Neuronal stem cell (in vitro differentiated cells): ENCODE measurements at regions not wholly inside any gene's neighbourhood (a gene's known extent, or its start where the extent isn't known, plus 50 kb on each side); places are given as distances from the start of the nearest gene placed in this dataset.
A peak's percentile ranks its signal among the peaks of the same experiment; 100 is the strongest.

Experiments used
- DNase-seq: peaks from one replicate; pipeline ENCODE4 v3.0.0-alpha.2; 2013; ENCODE audit warnings: low spot score
- H2AFZ ChIP-seq: one replicate; pipeline ENCODE4 v1.6.1; 2013; ENCODE audit warnings: mild to moderate bottlenecking, low read length, inconsistent platforms
- H2AK5ac ChIP-seq: 2 replicates; pipeline ENCODE4 v1.6.1; 2013; ENCODE audit warnings: low read depth, mild to moderate bottlenecking, inconsistent platforms, low read length, moderate library complexity, mixed read lengths
- H2BK120ac ChIP-seq: 2 replicates; pipeline ENCODE4 v1.6.1; 2013; ENCODE audit warnings: low read depth, mild to moderate bottlenecking, inconsistent platforms, low read length, moderate library complexity, mixed read lengths
- H2BK12ac ChIP-seq: one replicate; pipeline ENCODE4 v1.6.1; 2013; ENCODE audit warnings: low read length, inconsistent platforms
- H2BK15ac ChIP-seq: 2 replicates; pipeline ENCODE4 v1.6.1; 2013; ENCODE audit warnings: mild to moderate bottlenecking, low read length, inconsistent platforms, mixed read lengths
- H2BK5ac ChIP-seq: one replicate; pipeline ENCODE4 v1.6.1; 2013; ENCODE audit warnings: inconsistent platforms, mild to moderate bottlenecking, low read length, moderate library complexity
- H3K14ac ChIP-seq: one replicate; pipeline ENCODE4 v1.6.1; 2013; ENCODE audit warnings: low read length, inconsistent platforms
- H3K18ac ChIP-seq: 2 replicates; pipeline ENCODE4 v1.6.1; 2013; ENCODE audit warnings: low read length, inconsistent platforms
- H3K23ac ChIP-seq: 2 replicates; pipeline ENCODE4 v1.6.1; 2013; ENCODE audit warnings: low read depth, mild to moderate bottlenecking, mixed read lengths, low read length, inconsistent platforms; ENCODE audit not compliant: poor library complexity
- H3K27ac ChIP-seq: replicated peaks from 3 replicates; pipeline ENCODE4 v1.5.1; 2013; ENCODE audit warnings: low read length, inconsistent platforms
- H3K27me3 ChIP-seq, 3 experiments: 2 replicates each; pipeline ENCODE4 v1.6.1; 2013; ENCODE audit warnings: low read length in 3 of 3, mild to moderate bottlenecking in 2 of 3, inconsistent platforms in 1 of 3, low read depth in 1 of 3, mixed read lengths in 1 of 3, moderate library complexity in 1 of 3; ENCODE audit not compliant: control insufficient read depth in 3 of 3, insufficient read depth in 3 of 3
- H3K36me3 ChIP-seq, 2 donors: replicated peaks in 1 of 2; 2 replicates each; pipeline ENCODE4 v1.6.1; 2013; ENCODE audit warnings: low read length in 2 of 2; ENCODE audit not compliant: control insufficient read depth in 2 of 2, insufficient read depth in 2 of 2
- H3K4ac ChIP-seq: 2 replicates; pipeline ENCODE4 v1.6.1; 2013; ENCODE audit warnings: inconsistent platforms, mild to moderate bottlenecking, low read length, moderate library complexity
- H3K4me1 ChIP-seq, 2 donors: 1 replicate in 1 of 2; 2 replicates in 1 of 2; pipeline ENCODE4 v1.6.1; 2013; ENCODE audit warnings: low read length in 2 of 2, low read depth in 1 of 2; ENCODE audit not compliant: control insufficient read depth in 2 of 2, insufficient read depth in 1 of 2
- H3K4me2 ChIP-seq: one replicate; pipeline ENCODE4 v1.6.1; 2013; ENCODE audit warnings: mild to moderate bottlenecking, low read length, inconsistent platforms; ENCODE audit not compliant: insufficient read depth, poor library complexity, severe bottlenecking
- H3K4me3 ChIP-seq, 2 donors: 2 replicates each; pipeline ENCODE4 v1.5.1; 2013; ENCODE audit warnings: low read length in 2 of 2, mild to moderate bottlenecking in 2 of 2, inconsistent platforms in 1 of 2, moderate library complexity in 1 of 2
- H3K79me1 ChIP-seq: one replicate; pipeline ENCODE4 v1.6.1; 2013; ENCODE audit warnings: low read depth, mild to moderate bottlenecking, inconsistent platforms, low read length, moderate library complexity
- H3K9ac ChIP-seq: one replicate; pipeline ENCODE4 v1.6.1; 2013; ENCODE audit warnings: mild to moderate bottlenecking, low read depth, low read length, inconsistent platforms; ENCODE audit not compliant: poor library complexity
- H3K9me3 ChIP-seq, 2 donors: replicated peaks in 1 of 2; 2 replicates each; pipeline versions ENCODE3 to v1.6.1; 2013; ENCODE audit warnings: low read length in 2 of 2, mild to moderate bottlenecking in 2 of 2, inconsistent platforms in 1 of 2, low read depth in 1 of 2, mixed read lengths in 1 of 2, moderate library complexity in 1 of 2; ENCODE audit not compliant: control insufficient read depth in 2 of 2, insufficient read depth in 1 of 2
- H4K8ac ChIP-seq: one replicate; pipeline ENCODE4 v1.6.1; 2013; ENCODE audit warnings: low read depth, mild to moderate bottlenecking, inconsistent platforms, low read length, moderate library complexity
- H4K91ac ChIP-seq: one replicate; pipeline ENCODE4 v1.6.1; 2013; ENCODE audit warnings: low read length, low read depth, mild to moderate bottlenecking, inconsistent platforms; ENCODE audit not compliant: poor library complexity
- WGBS, 2 donors: extraction: QIAGEN DNeasy Blood & Tissue Kit; methylation state at CpG; one replicate each; pipeline ENCODE4 v1.1.7; 2013; ENCODE audit warnings: missing lambda C conversion rate in 2 of 2, mixed read lengths in 1 of 2; ENCODE audit not compliant: insufficient read length in 2 of 2, insufficient replicate concordance in 1 of 2; ENCODE audit errors: extremely low coverage in 2 of 2; 5-methylcytosine and 5-hydroxymethylcytosine counted together

DNA sequence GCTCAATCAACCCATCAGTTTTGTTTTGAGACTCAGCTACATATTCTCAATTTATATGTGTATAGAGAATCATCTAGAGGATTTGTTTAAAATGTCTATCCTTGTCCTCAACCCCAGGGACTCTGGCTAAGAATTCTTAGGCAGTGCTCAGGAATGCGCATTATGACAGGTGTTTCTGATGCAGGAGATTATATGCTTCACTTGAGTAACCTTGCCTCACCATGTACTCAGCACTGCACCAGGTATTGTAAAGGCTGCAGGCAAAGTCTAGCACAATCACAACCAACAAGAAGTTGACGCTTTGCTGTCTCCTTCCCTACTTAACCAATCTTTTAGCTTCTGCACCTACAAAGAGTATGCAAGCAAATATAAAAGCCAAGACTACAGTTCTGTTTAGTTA, 79.6 kb downstream of the LACC1 start:
- no peaks in the 10 kb centered on the region for H3K36me3 ChIP-seq
- no CpG with 5 or more reads among the region's 2 CpGs for WGBS, 2 donors
- no peak overlapping the region for H2BK120ac ChIP-seq
- H3K9ac ChIP-seq = no peak overlapping the region
- H4K8ac ChIP-seq = no peak overlapping the region
- H2BK15ac ChIP-seq = no peak overlapping the region
- H3K18ac ChIP-seq = no peak overlapping the region
- no peak overlapping the region for H2AFZ ChIP-seq
- no peaks in the 10 kb centered on the region for H3K9me3 ChIP-seq
- H2AK5ac ChIP-seq = no peak overlapping the region
- H2BK12ac ChIP-seq = no peak overlapping the region
- no peak for DNase-seq
- no peaks in the 10 kb centered on the region for H3K79me1 ChIP-seq
- no peak overlapping the region for H2BK5ac ChIP-seq
- no peaks in the 10 kb centered on the region for H3K27me3 ChIP-seq
- no peaks in the 10 kb centered on the region for H3K4me1 ChIP-seq
- no peak overlapping the region for H3K4ac ChIP-seq
- H3K27ac ChIP-seq = no peak overlapping the region
- H3K4me3 ChIP-seq = no peak overlapping the region
- H3K23ac ChIP-seq = no peak overlapping the region
- no peak overlapping the region for H4K91ac ChIP-seq
- no peak overlapping the region for H3K4me2 ChIP-seq
- no peak overlapping the region for H3K14ac ChIP-seq

DNA sequence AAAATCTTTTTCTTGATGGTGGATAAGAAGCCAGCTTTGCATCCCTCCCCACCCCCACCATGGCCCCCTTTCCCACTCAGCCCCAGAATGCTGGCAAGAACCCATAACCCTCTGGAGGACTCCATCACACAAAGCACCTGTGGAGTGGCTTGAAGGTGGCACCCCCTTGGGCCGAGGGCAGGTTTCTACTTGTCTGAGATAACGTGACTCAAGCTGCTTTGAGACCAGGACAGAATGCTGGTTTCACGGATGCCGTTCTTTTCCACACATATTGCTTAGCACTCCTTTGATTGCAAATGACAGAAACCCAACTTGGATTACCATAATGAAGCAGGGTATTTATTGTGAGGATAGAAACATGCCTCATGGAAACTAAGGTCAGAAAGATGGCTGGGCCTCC, 82.2 kb downstream of the LACC1 start:
- H3K4ac ChIP-seq = no peak overlapping the region
- H3K79me1 ChIP-seq = no peaks in the 10 kb centered on the region
- H3K4me3 ChIP-seq = no peak overlapping the region
- no peak overlapping the region for H3K27ac ChIP-seq
- no peak overlapping the region for H2BK120ac ChIP-seq
- H2BK12ac ChIP-seq = no peak overlapping the region
- no peaks in the 10 kb centered on the region for H3K27me3 ChIP-seq
- no peak overlapping the region for H3K23ac ChIP-seq
- H2BK5ac ChIP-seq = no peak overlapping the region
- no peak overlapping the region for H2BK15ac ChIP-seq
- no peak overlapping the region for H2AFZ ChIP-seq
- no peak overlapping the region for H4K91ac ChIP-seq
- H2AK5ac ChIP-seq = no peak overlapping the region
- no peaks in the 10 kb centered on the region for H3K9me3 ChIP-seq
- no CpG with 5 or more reads among the region's 4 CpGs for WGBS, 2 donors
- no peak overlapping the region for H3K4me2 ChIP-seq
- DNase-seq = no peak
- H3K4me1 ChIP-seq = no peaks in the 10 kb centered on the region
- no peak overlapping the region for H3K18ac ChIP-seq
- H4K8ac ChIP-seq = no peak overlapping the region
- no peaks in the 10 kb centered on the region for H3K36me3 ChIP-seq
- H3K9ac ChIP-seq = no peak overlapping the region
- H3K14ac ChIP-seq = no peak overlapping the region

DNA sequence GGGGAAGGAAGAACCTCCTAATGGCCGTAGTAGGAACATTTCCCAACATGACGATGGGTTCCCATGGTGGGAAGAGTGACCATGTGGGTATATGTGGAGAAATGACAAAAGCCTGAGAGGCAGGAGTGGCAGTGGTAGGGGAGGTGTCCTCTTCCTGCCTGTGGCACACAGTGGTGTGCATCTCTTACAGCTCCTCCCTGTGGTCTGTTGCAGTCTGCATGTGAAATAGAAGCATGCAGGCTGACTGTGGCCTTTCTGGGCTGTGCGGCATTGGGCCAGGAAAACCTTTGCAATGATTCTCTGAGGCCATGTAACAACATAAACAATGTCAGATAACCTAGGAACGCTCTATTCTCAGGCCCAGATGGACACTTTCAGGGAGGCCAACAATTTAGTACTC, 84.0 kb downstream of the LACC1 start:
- H3K9ac ChIP-seq = no peak overlapping the region
- no peak overlapping the region for H2AK5ac ChIP-seq
- H3K4me1 ChIP-seq = no peaks in the 10 kb centered on the region
- no peak overlapping the region for H2AFZ ChIP-seq
- H2BK12ac ChIP-seq = no peak overlapping the region
- H3K36me3 ChIP-seq = no peaks in the 10 kb centered on the region
- no peak overlapping the region for H3K18ac ChIP-seq
- no peak for DNase-seq
- no peak overlapping the region for H4K91ac ChIP-seq
- no CpG with 5 or more reads among the region's 4 CpGs for WGBS, 2 donors
- no peak overlapping the region for H3K4me2 ChIP-seq
- H3K27me3 ChIP-seq = no peaks in the 10 kb centered on the region
- no peak overlapping the region for H3K23ac ChIP-seq
- no peaks in the 10 kb centered on the region for H3K9me3 ChIP-seq
- no peak overlapping the region for H3K4me3 ChIP-seq
- no peak overlapping the region for H2BK15ac ChIP-seq
- no peaks in the 10 kb centered on the region for H3K79me1 ChIP-seq
- H2BK5ac ChIP-seq = no peak overlapping the region
- H4K8ac ChIP-seq = no peak overlapping the region
- H2BK120ac ChIP-seq = no peak overlapping the region
- no peak overlapping the region for H3K14ac ChIP-seq
- no peak overlapping the region for H3K27ac ChIP-seq
- no peak overlapping the region for H3K4ac ChIP-seq

DNA sequence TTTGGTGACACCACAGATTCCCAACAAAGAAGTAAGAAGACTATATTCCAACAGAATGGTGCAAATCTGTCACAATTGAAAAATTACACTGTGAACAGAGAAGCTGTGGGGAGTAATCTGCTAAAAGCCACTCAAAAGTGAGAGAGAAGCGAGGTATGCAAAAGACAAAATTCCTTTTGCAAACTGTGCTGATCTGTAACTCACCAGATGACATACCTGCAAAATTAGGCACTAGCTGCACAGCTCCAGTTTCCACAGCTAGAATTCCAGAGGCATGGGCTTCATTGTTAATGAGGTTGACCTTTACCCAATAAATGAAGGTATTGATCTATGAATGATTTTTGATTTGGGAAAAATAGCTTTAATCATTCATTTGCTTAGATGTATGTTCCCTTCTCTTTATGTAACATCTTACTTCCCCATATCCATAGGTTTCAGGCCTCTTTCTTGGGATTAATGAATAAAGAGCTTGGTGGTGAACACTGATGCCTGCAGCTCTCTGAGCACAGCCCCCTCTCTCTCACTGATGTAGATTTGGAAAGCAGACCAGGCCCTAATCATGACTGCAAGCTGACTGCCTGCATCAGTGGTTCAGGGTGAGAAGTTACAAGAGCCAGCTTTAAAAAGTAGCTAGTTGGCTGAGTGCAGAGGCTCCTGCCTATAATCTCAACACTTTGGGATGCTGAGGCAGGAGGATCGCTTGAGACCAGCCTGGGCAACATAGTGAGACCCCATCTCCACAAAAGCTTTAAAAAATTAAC, 85.2 kb downstream of the LACC1 start:
- Histone ChIP-seq H2BK120ac (no peak overlapping the region), H3K4me2 (no peak overlapping the region), H2AK5ac (no peak overlapping the region), H3K36me3 (no peaks in the 10 kb centered on the region), H3K9me3 (peaks cover 0 to 1% of the 10 kb centered on the region in 2 donors), H3K9ac (no peak overlapping the region), H3K79me1 (no peaks in the 10 kb centered on the region), H2BK12ac (no peak overlapping the region), H3K4me3 (no peak overlapping the region), H4K91ac (no peak overlapping the region), H2BK5ac (no peak overlapping the region), H3K23ac (no peak overlapping the region), H3K4ac (no peak overlapping the region), H2AFZ (peak overlapping the region; percentile 24), H3K27ac (no peak overlapping the region), H2BK15ac (no peak overlapping the region), H3K18ac (no peak overlapping the region), H3K14ac (no peak overlapping the region), H3K4me1 (no peaks in the 10 kb centered on the region), H3K27me3 (no peaks in the 10 kb centered on the region), H4K8ac (no peak overlapping the region)
- DNase-seq = no peak
- no CpG with 5 or more reads among the region's 2 CpGs for WGBS, 2 donors
